ENCODE measurements at regions not wholly inside any gene's neighbourhood (a gene's known extent, or its start where the extent isn't known, plus 50 kb on each side); places are given as distances from the start of the nearest gene placed in this dataset.

- H3K4me3 Mint-ChIP-seq (ENCODE audit: unreplicated experiment) = no peak overlapping the region
- no peak for DNase-seq (ENCODE audit: extremely low spot score, unreplicated experiment)
- H3K27ac Mint-ChIP-seq (ENCODE audit: unreplicated experiment) = no peak overlapping the region
- no peaks in the 10 kb centered on the region for H3K4me1 Mint-ChIP-seq (ENCODE audit: unreplicated experiment)
- TF ChIP-seq, protein P1, sequence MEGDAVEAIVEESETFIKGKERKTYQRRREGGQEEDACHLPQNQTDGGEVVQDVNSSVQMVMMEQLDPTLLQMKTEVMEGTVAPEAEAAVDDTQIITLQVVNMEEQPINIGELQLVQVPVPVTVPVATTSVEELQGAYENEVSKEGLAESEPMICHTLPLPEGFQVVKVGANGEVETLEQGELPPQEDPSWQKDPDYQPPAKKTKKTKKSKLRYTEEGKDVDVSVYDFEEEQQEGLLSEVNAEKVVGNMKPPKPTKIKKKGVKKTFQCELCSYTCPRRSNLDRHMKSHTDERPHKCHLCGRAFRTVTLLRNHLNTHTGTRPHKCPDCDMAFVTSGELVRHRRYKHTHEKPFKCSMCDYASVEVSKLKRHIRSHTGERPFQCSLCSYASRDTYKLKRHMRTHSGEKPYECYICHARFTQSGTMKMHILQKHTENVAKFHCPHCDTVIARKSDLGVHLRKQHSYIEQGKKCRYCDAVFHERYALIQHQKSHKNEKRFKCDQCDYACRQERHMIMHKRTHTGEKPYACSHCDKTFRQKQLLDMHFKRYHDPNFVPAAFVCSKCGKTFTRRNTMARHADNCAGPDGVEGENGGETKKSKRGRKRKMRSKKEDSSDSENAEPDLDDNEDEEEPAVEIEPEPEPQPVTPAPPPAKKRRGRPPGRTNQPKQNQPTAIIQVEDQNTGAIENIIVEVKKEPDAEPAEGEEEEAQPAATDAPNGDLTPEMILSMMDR (IDR thresholded peaks at IDR 0.05) = no peak
- H3K36me3 Mint-ChIP-seq (ENCODE audit: unreplicated experiment) = no peaks in the 10 kb centered on the region
- H3K27me3 Mint-ChIP-seq (ENCODE audit: unreplicated experiment) = no peaks in the 10 kb centered on the region
- H3K9me3 Mint-ChIP-seq (ENCODE audit: unreplicated experiment) = no peaks in the 10 kb centered on the region
Measured at GRCh38 chr13:111920932-111921705, 145.8 kb upstream of the SOX1 start.

DNA sequence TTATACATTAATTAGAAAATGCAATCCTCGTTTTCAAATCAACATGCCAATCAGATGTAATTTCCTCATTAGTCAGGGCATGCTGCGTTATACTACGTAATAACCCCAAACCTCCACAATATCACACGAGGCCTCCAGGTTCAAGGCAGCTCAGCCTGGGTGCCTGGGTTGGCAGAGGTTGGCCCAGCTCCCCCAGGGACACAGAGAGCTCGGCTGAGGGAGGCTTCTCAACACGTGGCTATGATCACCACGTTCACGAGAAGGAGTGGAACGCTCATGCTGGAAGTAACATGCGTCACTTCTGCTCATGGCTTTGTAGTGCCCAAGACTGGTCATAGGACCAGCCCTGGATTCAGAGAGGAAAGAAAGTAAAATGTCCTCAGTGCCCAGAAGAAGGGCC is 144.9 kb upstream of the SOX1 start:
- Mint-ChIP-seq H3K27me3 (ENCODE audit: unreplicated experiment) (no peaks in the 10 kb centered on the region), H3K4me3 (ENCODE audit: unreplicated experiment) (no peak overlapping the region), H3K27ac (ENCODE audit: unreplicated experiment) (no peak overlapping the region), H3K9me3 (ENCODE audit: unreplicated experiment) (no peaks in the 10 kb centered on the region), H3K36me3 (ENCODE audit: unreplicated experiment) (no peaks in the 10 kb centered on the region), H3K4me1 (ENCODE audit: unreplicated experiment) (no peaks in the 10 kb centered on the region)
- TF ChIP-seq, protein P1 (IDR thresholded peaks at IDR 0.05) = no peak
- DNase-seq (ENCODE audit: extremely low spot score, unreplicated experiment) = no peak

- DNase-seq (ENCODE audit: extremely low spot score, unreplicated experiment) = no peak
- TF ChIP-seq, protein P1 (IDR thresholded peaks at IDR 0.05) = no peak
- H3K27me3 Mint-ChIP-seq (ENCODE audit: unreplicated experiment) = no peaks in the 10 kb centered on the region
- H3K9me3 Mint-ChIP-seq (ENCODE audit: unreplicated experiment) = no peaks in the 10 kb centered on the region
- H3K27ac Mint-ChIP-seq (ENCODE audit: unreplicated experiment) = no peak overlapping the region
- no peaks in the 10 kb centered on the region for H3K4me1 Mint-ChIP-seq (ENCODE audit: unreplicated experiment)
- no peaks in the 10 kb centered on the region for H3K36me3 Mint-ChIP-seq (ENCODE audit: unreplicated experiment)
- no peak overlapping the region for H3K4me3 Mint-ChIP-seq (ENCODE audit: unreplicated experiment)
Measured at GRCh38 chr13:111923439-111923838, 143.5 kb upstream of the SOX1 start.

DNA sequence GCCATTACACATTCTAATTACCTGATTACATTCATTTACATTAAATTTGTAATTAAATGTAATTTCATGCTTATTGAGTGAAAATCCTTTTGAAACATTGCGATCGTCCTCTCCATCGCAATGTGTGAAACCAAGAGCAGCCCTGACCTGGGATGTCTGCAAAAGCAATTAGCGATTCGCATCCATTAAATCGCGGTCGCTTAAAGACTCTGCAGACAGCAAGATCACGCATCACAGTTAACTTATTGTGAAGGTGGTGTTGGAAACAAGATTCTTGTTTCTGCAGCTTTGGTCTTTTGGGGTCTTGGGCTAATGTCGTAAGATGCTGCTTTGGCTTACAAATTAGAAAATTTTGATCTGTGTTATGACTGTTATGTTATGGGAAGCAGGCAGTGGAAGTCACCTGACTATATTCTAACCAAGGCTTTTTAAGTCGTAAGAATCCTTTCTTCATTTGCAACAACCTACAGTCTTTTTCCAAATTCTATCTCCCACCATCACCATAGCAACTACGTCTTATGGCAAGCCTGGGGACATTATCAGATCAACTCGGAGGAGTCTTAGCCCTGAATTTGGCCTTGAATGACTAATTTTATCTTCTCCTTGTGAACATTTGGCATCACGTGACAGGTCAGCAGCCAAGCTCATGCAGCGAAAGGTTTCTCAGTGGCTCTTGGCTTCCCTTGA is 142.8 kb upstream of the SOX1 start:
- no peaks in the 10 kb centered on the region for H3K36me3 Mint-ChIP-seq (ENCODE audit: unreplicated experiment)
- no peak overlapping the region for H3K27ac Mint-ChIP-seq (ENCODE audit: unreplicated experiment)
- no peak overlapping the region for H3K4me3 Mint-ChIP-seq (ENCODE audit: unreplicated experiment)
- no peak for DNase-seq (ENCODE audit: extremely low spot score, unreplicated experiment)
- no peaks in the 10 kb centered on the region for H3K9me3 Mint-ChIP-seq (ENCODE audit: unreplicated experiment)
- TF ChIP-seq, protein P1 (IDR thresholded peaks at IDR 0.05) = no peak
- H3K4me1 Mint-ChIP-seq (ENCODE audit: unreplicated experiment) = no peaks in the 10 kb centered on the region
- H3K27me3 Mint-ChIP-seq (ENCODE audit: unreplicated experiment) = no peaks in the 10 kb centered on the region

DNA sequence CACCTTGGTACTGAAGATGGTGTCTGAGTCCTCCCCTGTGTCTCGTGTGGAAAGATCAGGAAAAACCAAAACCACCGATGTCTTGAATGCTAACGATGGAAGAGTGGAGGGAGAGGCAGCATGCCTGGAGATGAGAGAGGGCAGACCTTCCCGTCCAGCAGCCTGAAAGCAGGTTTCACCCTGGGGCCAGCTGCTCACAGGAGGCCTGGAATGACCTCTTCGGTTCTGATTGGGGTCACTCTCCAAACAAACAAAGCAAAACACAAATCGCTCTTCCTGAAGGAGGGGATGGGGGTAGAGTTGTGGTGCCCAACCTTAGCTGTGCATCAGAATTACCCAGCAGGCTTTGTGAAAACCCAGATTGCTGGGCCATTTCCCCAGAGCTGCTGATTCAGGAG is 142.3 kb upstream of the SOX1 start:
- H3K27ac Mint-ChIP-seq (ENCODE audit: unreplicated experiment) = no peak overlapping the region
- no peaks in the 10 kb centered on the region for H3K36me3 Mint-ChIP-seq (ENCODE audit: unreplicated experiment)
- H3K4me1 Mint-ChIP-seq (ENCODE audit: unreplicated experiment) = no peaks in the 10 kb centered on the region
- no peak overlapping the region for H3K4me3 Mint-ChIP-seq (ENCODE audit: unreplicated experiment)
- H3K9me3 Mint-ChIP-seq (ENCODE audit: unreplicated experiment) = no peaks in the 10 kb centered on the region
- TF ChIP-seq, protein P1 (IDR thresholded peaks at IDR 0.05) = no peak
- no peaks in the 10 kb centered on the region for H3K27me3 Mint-ChIP-seq (ENCODE audit: unreplicated experiment)
- DNase-seq (ENCODE audit: extremely low spot score, unreplicated experiment) = no peak

Measured in osteocyte (in vitro differentiated cells).